B cell (primary cell): ENCODE measurements at regions not wholly inside any gene's neighbourhood (a gene's known extent, or its start where the extent isn't known, plus 50 kb on each side); places are given as distances from the start of the nearest gene placed in this dataset.

Experiments
- ATAC-seq: fragments of 200-7000 bp; cut with Tn5 transposase; one replicate; pipeline ENCODE4 v1.10.0; 2021; ENCODE audit warnings: low read depth, mild to moderate bottlenecking, moderate number of reproducible peaks, moderate library complexity
- CTCF ChIA-PET: fragments of 350-600 bp; sonication (Branson Sonifier 250); formaldehyde crosslinking; loops from one replicate; lab custom pipeline; 2021; ENCODE audit warnings: antibody characterized with exemption, inconsistent platforms; lab: Charles Lee
- POLR2A ChIA-PET: fragments of 350-600 bp; sonication (Branson Sonifier 250); formaldehyde crosslinking; loops from one replicate; lab custom pipeline; 2021; ENCODE audit warnings: antibody characterized with exemption; lab: Charles Lee
- DNase-seq: peaks from one replicate; pipeline ENCODE4 v3.0.0; 2013
- H2AFZ ChIP-seq: 2 replicates; pipeline ENCODE4 v1.6.1; 2012; ENCODE audit warnings: mild to moderate bottlenecking, low read depth, low read length; ENCODE audit not compliant: insufficient read depth, poor library complexity, severe bottlenecking
- H3K27ac ChIP-seq, 2 donors: 1 replicate in 1 of 2; 2 replicates in 1 of 2; pipeline ENCODE4 v1.5.1; 2012 to 2013; ENCODE audit warnings: low read length in 2 of 2, mild to moderate bottlenecking in 2 of 2, moderate library complexity in 1 of 2
- H3K27me3 ChIP-seq, 4 experiments: fragments of 200-600 bp in 1 of 4; sonication (generic) in 1 of 4; replicated peaks in 1 of 4; 1 replicate in 2 of 4; 2 replicates in 2 of 4; pipeline versions ENCODE4 v1.6.1 to v1.7.0; 2013 to 2016; ENCODE audit warnings: low read length in 3 of 4, mild to moderate bottlenecking in 2 of 4, mixed read lengths in 1 of 4, moderate library complexity in 1 of 4; ENCODE audit not compliant: insufficient read depth in 4 of 4, control insufficient read depth in 3 of 4; ENCODE audit errors: control extremely low read depth in 1 of 4
- H3K36me3 ChIP-seq, 2 experiments: replicated peaks in 1 of 2; 1 replicate in 1 of 2; 2 replicates in 1 of 2; pipeline versions ENCODE4 v1.6.1 to v1.7.1; 2013; ENCODE audit warnings: low read length in 1 of 2; ENCODE audit not compliant: insufficient read depth in 2 of 2, control insufficient read depth in 1 of 2; ENCODE audit errors: control extremely low read depth in 1 of 2, extremely low read depth in 1 of 2
- H3K4me1 ChIP-seq, 2 donors: fragments of 200-600 bp in 1 of 2; sonication (generic) in 1 of 2; 1 replicate in 1 of 2; 2 replicates in 1 of 2; pipeline versions ENCODE4 v1.5.1 to v1.6.1; 2013 to 2017; ENCODE audit warnings: low read length in 2 of 2; ENCODE audit not compliant: control insufficient read depth in 2 of 2, insufficient read depth in 2 of 2
- H3K4me2 ChIP-seq: replicated peaks from 2 replicates; pipeline ENCODE3; 2012; ENCODE audit warnings: mild to moderate bottlenecking, low read depth, low read length; ENCODE audit not compliant: poor library complexity, severe bottlenecking
- H3K4me3 ChIP-seq, 5 experiments: fragments of 200-600 bp in 1 of 5; sonication (generic) in 1 of 5; 1 replicate in 3 of 5; 2 replicates in 2 of 5; pipeline versions ENCODE4 v1.5.1 to v1.7.0; 2011 to 2016; ENCODE audit warnings: low read length in 4 of 5, mild to moderate bottlenecking in 4 of 5, low read depth in 2 of 5, control low read depth in 1 of 5, moderate library complexity in 1 of 5; ENCODE audit not compliant: insufficient read depth in 1 of 5; ENCODE audit errors: control extremely low read depth in 1 of 5, extremely low read depth in 1 of 5
- H3K79me2 ChIP-seq: fragments of 200-600 bp; sonication (generic); one replicate; pipeline ENCODE4 v1.6.0; 2016; ENCODE audit warnings: low read length; ENCODE audit not compliant: control insufficient read depth, insufficient read depth
- H3K9ac ChIP-seq: fragments of 200-600 bp; sonication (generic); 2 replicates; pipeline ENCODE4 v1.6.1; 2017; ENCODE audit warnings: mild to moderate bottlenecking, low read length, moderate library complexity
- H3K9me3 ChIP-seq, 3 donors: one replicate each; pipeline versions ENCODE4 v1.6.1 to v1.7.1; 2013; ENCODE audit warnings: low read length in 2 of 3; ENCODE audit not compliant: control insufficient read depth in 2 of 3, insufficient read depth in 1 of 3; ENCODE audit errors: control extremely low read depth in 1 of 3
- H4K20me1 ChIP-seq: 2 replicates; pipeline ENCODE4 v1.6.0; 2012; ENCODE audit warnings: mild to moderate bottlenecking, low read length; ENCODE audit not compliant: insufficient read depth, control insufficient read depth, poor library complexity, severe bottlenecking
- H3K27ac Mint-ChIP-seq: one replicate; pipeline ENCODE4 v1.8.0; 2021; ENCODE audit warnings: mixed read lengths
- H3K27me3 Mint-ChIP-seq: one replicate; pipeline ENCODE4 v1.8.0; 2021; ENCODE audit warnings: mixed read lengths
- H3K4me1 Mint-ChIP-seq: one replicate; pipeline ENCODE4 v1.8.0; 2021; ENCODE audit warnings: mixed read lengths
- H3K4me3 Mint-ChIP-seq: one replicate; pipeline ENCODE4 v1.8.0; 2021; ENCODE audit warnings: mixed read lengths
- H3K9me3 Mint-ChIP-seq: one replicate; pipeline ENCODE4 v1.8.0; 2022; ENCODE audit warnings: mixed read lengths; ENCODE audit not compliant: insufficient read depth
- EZH2 ChIP-seq: IDR thresholded peaks from 2 replicates; pipeline ENCODE4 v1.6.1; 2012; ENCODE audit warnings: borderline replicate concordance, low read depth, mild to moderate bottlenecking, moderate library complexity, low read length; ENCODE audit not compliant: insufficient read depth, poor library complexity, severe bottlenecking
- WGBS: methylation state at CpG from one replicate; pipeline ENCODE4 v1.1.5; 2013; ENCODE audit warnings: missing lambda C conversion rate; ENCODE audit not compliant: insufficient coverage; 5-methylcytosine and 5-hydroxymethylcytosine counted together
- intact Hi-C: fragments of 100-400 bp; cut with micrococcal nuclease; formaldehyde crosslinking; loops from one replicate; pipeline ENCODE4 v1.10.0; 2022
- TF ChIP-seq, protein P1 (sequence below): fragments of 200-600 bp; IDR thresholded peaks from one replicate; pipeline ENCODE4 v1.8.0; 2022; ENCODE audit warnings: antibody characterized with exemption, mild to moderate bottlenecking

DNA sequence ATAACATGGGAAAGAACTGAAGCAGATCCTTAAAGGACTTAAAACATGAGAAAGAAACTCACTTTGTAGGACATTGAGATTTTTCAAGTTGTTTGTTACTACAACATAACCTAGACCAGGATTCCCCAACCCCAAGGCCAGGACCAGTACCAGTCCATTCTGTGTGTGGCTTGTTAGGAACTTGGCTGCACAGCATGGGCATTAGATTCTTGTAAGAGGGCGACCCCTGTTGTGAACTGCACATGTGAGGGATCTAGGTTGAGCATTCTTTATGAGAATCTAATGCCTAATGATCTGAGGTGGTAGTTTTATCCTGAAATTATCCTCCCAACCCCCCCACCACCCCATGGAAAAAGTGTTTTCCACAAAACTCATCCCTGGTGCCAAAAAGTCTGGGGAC is 566.1 kb downstream of the KCTD8 start:
- no peak overlapping the region for H3K4me3 Mint-ChIP-seq

DNA sequence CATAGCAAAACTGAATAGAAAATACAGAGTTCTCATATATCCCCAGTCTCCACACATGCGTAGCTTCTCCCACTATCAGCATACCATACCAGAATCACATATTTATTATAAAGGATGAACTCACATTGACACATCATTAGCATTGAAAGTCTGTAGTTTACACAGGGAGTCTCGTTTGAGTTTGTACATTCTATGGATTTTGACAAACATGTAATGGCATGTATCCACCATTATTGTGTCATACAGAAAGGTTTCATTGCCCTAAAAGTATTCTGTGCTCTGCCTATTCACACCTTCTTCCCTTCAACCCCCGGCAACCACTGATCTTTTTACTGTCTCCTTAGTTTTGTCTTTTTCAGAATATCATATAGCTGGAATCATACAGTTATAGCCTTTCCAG is 562.4 kb downstream of the KCTD8 start:
- no peak overlapping the region for H3K9ac ChIP-seq
- TF ChIP-seq EZH2 = no peak
- TF ChIP-seq, protein P1, sequence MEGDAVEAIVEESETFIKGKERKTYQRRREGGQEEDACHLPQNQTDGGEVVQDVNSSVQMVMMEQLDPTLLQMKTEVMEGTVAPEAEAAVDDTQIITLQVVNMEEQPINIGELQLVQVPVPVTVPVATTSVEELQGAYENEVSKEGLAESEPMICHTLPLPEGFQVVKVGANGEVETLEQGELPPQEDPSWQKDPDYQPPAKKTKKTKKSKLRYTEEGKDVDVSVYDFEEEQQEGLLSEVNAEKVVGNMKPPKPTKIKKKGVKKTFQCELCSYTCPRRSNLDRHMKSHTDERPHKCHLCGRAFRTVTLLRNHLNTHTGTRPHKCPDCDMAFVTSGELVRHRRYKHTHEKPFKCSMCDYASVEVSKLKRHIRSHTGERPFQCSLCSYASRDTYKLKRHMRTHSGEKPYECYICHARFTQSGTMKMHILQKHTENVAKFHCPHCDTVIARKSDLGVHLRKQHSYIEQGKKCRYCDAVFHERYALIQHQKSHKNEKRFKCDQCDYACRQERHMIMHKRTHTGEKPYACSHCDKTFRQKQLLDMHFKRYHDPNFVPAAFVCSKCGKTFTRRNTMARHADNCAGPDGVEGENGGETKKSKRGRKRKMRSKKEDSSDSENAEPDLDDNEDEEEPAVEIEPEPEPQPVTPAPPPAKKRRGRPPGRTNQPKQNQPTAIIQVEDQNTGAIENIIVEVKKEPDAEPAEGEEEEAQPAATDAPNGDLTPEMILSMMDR = no peak
- intact Hi-C loops = no loop called here
- no peak for ATAC-seq
- Mint-ChIP-seq H3K4me1 (no peaks in the 10 kb centered on the region), H3K4me3 (no peak overlapping the region), H3K27ac (no peak overlapping the region), H3K27me3 (no peaks in the 10 kb centered on the region), H3K9me3 (no peaks in the 10 kb centered on the region)
- H3K9me3 ChIP-seq = peaks cover 0 to 2% (median 0%) of the 10 kb centered on the region in 3 donors
- H3K4me1 ChIP-seq = no peaks in the 10 kb centered on the region
- WGBS = no CpG with 5 or more reads among the region's 3 CpGs
- H3K4me3 ChIP-seq = no peak overlapping the region
- no peak for DNase-seq
- ChIA-PET POLR2A (no interaction called here), CTCF (no interaction called here)
- H3K79me2 ChIP-seq = no peaks in the 10 kb centered on the region
- H4K20me1 ChIP-seq = no peaks in the 10 kb centered on the region
- H3K4me2 ChIP-seq = no peak overlapping the region
- no peaks in the 10 kb centered on the region for H3K36me3 ChIP-seq
- H3K27ac ChIP-seq = no peak overlapping the region
- H3K27me3 ChIP-seq = no peaks in the 10 kb centered on the region
- no peak overlapping the region for H2AFZ ChIP-seq

More for the DNA sequence above, 566.1 kb downstream of the KCTD8 start:
- Histone ChIP-seq H2AFZ (no peak overlapping the region), H3K27ac (no peak overlapping the region), H4K20me1 (no peaks in the 10 kb centered on the region), H3K9ac (no peak overlapping the region), H3K27me3 (no peaks in the 10 kb centered on the region), H3K79me2 (no peaks in the 10 kb centered on the region), H3K4me3 (no peak overlapping the region), H3K9me3 (peaks cover 0 to 2% (median 0%) of the 10 kb centered on the region in 3 donors), H3K4me2 (no peak overlapping the region), H3K36me3 (no peaks in the 10 kb centered on the region), H3K4me1 (no peaks in the 10 kb centered on the region)
- no peak for TF ChIP-seq EZH2
- TF ChIP-seq, protein P1 = no peak
- H3K4me1 Mint-ChIP-seq = no peaks in the 10 kb centered on the region
- ChIA-PET CTCF (no interaction called here), POLR2A (no interaction called here)
- no peaks in the 10 kb centered on the region for H3K9me3 Mint-ChIP-seq
- intact Hi-C loops = no loop called here
- peak; percentile 4 for DNase-seq
- no CpG with 5 or more reads among the region's 1 CpG for WGBS
- no peak overlapping the region for H3K27ac Mint-ChIP-seq
- no peaks in the 10 kb centered on the region for H3K27me3 Mint-ChIP-seq
- no peak for ATAC-seq
